DMS79 (cell line): ENCODE measurements at regions not wholly inside any gene's neighbourhood (a gene's known extent, or its start where the extent isn't known, plus 50 kb on each side); places are given as distances from the start of the nearest gene placed in this dataset.
"Not testable (repeated sequence)": the region's sequence is repeated elsewhere in the genome, so short reads cannot be mapped to it uniquely, and the experiment has no call there.

ENCODE experiments used
- DNase-seq: peaks from one replicate; lab custom pipeline; 2025; lab: John Stamatoyannopoulos, UW

DNA sequence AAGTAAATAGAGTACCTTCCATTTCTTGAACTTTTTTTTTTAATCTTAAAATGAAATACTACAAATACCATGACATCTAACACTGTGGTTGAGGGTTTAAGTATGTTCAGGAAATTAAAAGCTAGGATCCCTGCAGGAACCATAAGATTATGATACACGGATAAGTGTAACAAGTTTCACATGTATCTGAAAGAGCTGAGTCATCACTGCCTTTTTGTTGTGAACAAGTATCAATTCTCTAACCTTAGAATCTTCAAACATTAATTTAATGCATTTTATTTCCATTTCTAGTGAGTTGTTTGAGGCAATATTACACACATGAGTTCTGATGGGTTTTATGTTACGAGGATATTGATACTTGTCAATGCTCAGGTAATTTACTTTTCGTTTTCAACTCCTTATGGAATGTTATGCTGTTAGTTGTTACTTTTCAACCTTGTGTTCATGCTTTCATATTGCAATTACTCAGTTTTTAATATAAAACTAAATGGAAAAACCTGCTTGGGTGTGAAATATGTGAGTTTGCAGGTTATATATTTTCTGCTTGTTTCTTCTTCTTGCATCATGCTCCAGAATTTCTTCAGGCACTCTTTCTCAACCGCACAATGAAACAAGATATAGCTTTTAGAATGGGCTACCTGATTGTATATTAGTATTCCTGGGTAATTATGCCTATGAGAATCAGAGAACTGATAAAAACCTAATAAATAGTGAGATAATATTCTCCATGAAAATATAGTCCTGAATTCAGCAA is 361.3 kb upstream of the MTNR1B start:
- DNase-seq = no peak

DNA sequence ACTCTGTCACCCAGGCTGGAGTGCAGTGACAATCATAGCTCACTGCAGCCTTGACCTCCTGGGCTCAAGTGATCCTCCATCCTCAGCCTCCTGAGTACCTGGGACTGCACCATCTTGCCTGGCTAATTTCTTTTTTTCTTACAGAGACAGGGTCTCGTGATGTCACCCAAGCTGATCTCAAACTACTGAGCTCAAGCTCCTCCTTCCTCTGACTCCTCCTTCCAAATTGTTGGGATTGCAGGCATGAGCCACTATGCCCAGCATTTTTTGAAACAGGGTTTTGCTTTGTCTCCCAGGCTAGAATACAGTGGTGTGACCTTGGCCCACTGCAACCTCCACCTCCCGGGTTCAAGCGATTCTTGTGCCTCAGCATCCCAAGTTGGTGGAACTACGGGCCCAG is 358.3 kb upstream of the MTNR1B start:
- no peak for DNase-seq

DNA sequence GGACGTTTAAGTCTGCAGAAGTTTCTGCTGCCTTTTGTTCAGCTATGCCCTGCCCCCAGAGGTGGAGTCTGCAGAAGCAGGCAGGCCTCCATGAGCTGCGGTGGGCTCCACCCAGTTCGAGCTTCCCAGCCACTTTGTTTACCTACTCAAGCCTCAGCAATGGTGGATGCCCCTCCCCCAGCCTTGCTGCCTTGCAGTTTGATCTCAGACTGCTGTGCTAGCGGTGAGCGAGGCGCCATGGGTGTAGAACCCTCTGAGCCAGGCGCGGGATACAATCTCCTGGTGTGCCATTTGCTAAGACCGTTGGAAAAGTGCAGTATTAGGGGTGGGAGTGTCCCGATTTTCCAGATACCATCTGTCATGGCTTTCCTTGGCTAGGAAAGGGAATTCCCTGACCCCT is 351.4 kb upstream of the MTNR1B start:
- DNase-seq = not testable (repeated sequence)

DNA sequence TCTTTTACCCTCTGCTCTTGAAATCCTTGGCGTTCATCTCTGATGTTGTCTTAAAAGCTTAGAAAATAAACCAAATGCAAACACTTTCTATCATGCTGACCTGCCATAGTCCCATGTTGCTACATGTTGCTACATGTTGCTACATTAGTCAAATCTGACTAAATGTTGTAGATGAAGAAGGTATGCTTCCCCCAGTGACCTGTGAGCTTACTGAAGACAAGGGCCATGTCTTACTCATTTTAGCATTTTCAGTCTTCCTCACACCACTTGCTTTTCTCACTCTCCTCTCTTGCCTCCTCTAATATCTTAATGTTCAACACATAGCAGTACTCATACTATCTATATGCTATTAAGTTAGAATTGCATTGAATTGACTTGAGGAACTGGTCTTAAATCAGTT is 346.4 kb upstream of the MTNR1B start:
- DNase-seq = no peak

DNA sequence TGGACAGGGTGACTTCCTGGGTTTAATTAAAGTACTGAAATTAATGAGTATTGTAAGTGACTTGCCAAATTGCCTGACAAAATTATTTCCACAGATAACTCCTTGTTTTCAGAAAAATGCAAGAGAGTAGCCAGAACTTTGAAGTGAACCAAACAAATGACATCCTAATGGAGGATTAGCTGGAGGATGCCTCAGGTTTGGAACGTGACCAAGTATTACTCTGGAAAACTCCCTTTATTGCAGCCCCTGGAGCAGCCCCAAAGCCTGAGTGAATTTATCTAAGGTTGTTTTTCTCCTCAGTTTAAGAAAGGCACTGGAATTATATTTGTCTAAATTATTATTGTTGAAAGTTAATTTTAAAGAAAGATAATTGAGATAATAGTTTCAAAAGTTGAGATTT is 343.6 kb upstream of the MTNR1B start:
- no peak for DNase-seq

DNA sequence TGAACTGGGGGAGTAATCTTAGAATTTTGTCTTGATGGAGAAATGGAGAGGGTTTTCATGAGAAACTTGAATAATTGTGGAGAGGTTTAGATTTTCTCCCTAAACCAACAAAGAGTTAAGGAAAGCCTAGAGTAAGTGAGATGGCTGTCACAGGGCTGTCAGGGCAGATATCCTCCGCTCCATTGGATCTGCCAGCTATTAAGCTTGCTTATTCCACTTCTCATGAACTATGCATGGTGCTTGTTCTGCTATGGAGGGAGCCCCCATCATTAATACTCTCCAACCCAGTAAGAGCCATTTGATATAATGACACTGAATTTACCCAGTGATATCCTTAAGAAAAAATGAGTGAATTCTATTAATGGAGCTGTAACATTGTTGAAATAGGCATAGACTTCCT is 342.8 kb upstream of the MTNR1B start:
- DNase-seq = no peak

DNA sequence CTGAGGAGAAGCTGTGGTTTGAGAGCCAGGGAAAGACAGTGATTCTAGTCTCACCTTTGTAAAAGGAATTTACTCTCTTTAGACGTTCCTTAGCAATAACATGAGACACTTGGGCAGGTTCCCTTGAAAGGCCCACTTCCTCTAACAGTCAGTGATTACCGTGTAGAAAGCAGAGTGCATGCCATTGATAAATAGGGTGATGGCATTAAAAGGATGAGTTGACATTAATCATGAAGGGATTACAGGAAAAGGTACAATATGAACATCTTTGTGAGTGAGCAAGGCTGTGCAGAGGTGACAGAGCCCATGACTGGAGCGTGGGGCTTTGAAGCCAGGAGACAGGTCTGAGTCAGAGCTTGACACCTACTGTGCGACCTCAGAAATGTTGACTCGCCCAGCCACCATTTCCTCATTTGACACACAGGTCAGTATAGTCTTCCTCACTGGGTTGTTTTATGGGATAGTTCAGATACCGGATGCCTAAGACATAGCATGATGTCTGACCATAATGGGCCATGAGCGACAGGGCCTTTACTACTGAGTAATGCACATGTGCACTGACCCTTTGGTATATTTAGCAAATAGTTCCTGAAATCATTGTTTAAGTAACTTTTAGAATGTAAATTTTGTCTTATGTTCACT is 341.7 kb upstream of the MTNR1B start:
- no peak for DNase-seq

DNA sequence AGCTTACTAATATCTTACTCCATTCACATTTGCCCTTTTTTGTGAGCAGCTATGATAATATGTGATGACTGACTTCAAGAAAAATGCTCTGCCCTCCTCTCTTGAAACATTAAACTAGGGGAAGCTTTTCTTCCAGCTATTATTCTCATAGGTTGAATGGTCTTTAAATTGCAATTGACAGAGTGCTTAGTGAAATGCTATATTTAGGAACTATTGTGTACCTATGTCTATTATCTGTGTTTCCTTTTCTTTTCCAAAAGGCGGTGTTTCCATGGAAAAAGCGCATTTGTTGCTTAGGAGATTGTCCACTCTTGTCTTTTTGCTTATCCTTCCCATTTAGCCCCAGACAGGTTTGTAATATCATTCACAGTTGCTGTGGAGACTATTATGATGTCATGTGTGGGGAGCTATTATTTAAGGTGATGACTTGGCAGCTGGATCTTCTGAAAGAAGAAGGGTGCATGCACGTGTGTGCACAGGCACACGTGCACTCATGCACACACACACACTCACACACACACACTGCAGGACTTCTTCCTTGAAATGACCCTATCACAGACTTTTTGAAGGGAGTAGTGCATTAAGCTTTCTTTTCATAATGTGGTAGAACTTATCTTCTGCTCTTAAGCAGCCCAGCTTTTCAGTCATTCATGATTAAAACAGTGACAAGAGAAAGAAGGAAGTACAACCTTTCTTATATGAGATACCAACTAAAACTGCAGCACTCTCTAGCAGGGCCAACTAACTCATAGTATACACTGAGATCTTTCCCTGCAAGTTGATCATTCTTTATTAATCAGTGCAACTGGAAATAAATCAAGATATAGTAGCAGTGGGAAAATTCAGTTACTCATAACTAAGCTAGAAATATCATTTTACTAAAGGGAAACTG is 340.8 kb upstream of the MTNR1B start:
- no peak for DNase-seq

DNA sequence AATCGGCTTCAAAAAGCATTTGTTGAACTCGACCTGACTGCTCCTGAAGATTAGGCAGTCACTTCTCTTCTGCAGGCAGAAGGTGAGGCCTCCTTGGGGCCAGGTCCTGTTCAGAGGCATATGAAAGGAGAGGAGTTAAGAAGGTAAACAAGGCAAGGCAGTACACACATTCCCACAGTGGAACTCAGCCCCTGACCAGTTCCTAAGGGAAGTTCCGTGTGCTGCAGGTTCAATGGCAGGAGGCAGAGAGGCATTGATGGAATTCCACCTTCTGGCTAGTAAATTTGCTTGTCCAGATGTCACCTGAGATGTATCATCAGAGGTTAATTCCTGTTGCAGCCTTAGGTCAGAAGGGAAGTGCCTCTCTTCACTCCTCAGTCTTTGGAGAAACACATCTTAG is 337.0 kb upstream of the MTNR1B start:
- DNase-seq = no peak

DNA sequence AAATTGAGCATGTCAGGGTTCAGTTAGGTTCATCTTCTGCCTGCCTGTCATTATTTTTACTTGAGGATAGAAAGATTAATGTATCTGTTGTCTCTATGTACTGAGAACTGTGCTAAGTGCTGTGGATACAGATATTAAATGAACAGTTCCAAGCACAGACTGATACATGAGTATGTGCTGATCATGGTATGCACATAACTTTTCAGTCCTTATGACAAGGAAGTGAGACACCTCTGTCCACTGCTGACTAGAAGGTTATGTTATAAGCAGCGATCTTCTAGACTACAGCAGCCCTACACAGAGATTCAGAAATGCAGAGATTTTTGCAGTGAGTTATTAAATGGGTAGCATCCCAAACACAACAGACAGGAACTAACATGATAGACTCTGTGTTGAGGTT is 335.6 kb upstream of the MTNR1B start:
- DNase-seq = no peak

DNA sequence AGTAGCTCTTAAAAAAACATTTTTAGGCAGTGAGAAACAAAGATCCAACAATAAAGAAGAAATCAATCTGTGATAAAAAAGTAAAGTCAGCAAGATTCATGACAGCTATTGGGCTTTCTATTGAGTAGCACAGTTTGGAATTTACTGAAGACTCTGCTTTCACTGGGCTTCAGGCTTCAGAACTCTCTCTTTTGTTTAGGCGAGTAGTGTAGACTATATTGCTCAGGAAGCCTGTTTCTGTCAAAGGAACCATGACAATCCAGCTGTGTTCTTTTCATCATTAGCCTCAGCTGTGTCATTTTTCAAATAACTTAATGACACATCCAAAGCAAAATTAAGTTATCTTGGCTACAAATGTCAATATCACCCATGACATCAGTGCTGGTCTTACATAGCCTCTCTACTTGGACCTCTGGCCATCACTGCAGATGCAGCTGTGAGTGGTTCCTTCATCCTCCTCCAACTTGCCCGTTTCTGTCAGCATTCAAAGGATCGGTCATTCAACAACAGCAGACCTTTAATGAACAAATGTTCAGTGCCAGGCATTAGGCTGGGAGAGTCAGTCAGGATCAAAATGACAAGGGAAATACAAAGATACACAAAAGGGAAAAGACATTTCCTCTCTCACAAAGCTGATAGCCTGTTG is 332.8 kb upstream of the MTNR1B start:
- no peak for DNase-seq

DNA sequence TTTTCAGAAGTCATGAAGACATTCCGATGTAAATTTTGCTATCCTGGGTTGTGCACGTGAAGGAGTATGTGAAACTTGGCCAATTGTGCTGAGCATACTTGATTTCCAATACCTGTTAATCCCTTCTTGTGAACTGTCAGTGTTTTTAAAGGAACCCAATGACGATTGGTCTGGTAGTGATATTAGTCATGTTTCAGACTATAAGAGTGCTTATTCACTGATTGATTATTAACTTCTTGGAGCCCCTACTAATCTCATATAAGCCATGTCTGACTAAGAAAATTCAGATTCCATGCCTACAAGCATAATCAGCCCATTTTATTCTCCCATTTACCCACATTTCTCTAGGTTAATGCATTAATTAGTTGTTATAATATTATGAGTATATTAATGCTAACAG is 330.8 kb upstream of the MTNR1B start:
- DNase-seq = no peak

DNA sequence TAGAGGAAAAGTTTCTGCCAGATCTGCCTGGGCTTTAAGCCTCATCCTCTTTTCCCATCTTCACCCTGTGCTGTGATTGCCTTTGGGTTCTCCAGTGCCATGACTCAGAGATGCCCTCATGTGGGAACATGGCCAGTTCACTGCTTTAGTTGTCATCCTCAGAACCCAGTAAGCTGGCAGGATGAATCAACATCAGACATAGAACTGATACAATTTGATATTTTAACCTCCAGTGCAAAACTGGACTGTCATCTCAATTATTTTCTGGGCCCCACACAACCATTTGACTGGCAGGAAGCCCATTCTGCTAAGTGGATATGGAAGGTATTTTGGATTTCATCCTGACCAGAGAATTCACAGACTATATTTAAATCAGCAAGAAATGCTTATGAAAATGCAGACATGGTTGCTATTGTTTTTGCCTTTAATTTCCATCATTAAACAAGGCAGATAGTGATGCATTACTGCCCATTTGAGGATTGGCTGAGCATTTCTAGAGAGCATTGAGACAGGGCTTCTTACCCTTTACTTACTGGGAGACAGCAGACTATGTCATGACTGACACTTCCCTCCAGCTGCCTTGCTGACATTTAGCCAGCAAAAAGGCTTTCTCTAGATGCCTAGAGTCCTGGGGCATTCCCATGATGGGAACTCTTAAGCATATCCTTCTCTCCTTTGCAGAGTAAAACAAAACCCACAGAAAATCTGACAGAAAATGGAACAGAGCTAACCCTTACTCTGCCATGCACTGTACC is 327.1 kb upstream of the MTNR1B start:
- DNase-seq = no peak

DNA sequence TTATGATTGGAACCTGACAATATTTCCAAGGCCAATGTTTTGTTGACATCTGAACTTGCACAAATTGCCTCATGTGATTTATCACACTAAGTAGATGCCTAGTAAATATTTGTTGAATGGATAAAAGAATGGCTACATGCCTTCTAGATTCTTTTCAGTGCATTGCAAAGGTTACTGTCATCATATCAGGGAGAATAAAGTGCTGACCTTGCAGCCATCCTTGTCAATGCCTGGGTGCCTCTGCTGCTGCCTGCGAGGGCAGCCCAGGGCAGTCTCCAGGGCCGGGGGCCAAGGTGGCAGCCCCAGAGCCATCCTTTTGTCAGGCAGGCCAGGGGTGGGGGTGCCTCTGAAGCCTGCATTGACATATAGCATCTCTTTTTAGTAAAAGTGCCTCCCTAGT is 325.6 kb upstream of the MTNR1B start:
- no peak for DNase-seq

DNA sequence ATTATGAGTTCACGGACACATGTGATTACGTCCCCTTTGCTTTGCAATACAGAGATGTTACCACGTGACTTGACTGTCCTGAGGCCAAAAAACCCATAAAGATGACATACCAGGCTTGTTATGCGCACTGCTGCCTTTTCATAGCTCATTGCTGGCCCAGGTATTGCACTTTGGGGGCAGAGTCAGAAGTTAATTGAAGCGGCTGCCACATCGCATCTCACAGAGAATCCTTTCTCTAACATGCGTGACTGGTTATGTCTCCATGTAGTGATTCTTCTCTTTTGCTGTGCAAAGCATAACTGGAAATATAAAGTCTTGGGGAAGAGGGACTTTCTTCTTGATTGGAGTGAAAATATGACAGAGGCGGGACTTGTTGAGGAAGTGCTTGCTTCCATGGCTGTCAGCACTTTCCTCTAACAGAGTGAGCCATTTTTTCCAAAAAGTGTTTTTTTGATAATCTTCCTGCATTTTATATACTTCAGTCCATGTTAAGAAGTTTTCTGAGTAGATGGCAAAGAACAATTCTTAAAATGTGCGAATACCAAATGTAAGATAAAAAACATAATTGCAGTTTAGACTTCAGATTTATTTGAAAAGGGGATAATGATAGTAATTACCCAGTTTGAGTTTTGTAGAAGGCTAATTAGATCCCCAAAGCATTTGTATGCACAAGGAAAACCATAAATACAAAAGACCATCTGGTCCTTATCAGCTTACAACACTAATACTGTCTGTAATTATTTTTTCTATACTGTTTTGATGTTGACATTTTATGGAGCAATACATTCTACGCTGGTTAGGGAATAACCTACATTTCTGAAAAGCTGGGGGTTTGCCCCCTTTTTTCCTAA is 324.6 kb upstream of the MTNR1B start:
- DNase-seq = no peak

DNA sequence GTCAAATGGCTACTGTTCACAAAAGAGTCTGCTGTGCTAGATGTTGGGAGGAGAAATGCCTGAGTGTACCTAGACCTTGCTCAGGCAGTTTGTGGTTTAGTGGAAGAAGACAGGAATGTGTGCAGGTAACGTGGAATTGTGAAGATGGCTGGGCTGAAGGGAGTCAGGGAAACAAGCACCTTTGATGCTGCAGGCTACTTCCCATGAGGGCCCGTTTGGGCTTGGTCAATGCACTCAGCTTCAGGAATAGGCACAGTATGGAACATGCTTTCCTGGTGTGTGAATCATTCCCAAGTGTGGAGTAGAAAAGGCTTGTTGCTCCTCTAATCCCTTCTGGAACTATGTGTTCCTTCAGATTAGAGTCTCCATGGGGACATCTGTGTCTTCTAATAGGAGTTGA is 318.3 kb upstream of the MTNR1B start:
- DNase-seq = no peak

DNA sequence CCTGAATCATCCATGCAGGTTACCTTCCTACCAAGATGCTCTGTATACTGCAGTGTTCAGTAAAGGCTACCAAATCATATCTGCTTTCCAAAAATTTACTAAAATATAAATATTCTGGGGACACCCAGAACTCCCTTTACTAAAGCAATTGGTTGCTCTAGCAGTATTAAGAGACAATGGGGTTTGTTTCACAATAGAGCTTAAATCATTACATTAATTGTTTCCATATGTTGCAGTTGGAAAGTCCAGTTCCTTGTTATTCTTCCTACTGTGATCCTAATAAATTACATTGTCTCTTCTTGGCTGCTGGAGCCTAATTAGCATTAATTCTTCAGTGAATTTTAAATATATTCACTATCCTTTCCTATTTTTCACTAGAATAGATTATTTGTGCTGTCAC is 316.0 kb upstream of the MTNR1B start:
- no peak for DNase-seq

DNA sequence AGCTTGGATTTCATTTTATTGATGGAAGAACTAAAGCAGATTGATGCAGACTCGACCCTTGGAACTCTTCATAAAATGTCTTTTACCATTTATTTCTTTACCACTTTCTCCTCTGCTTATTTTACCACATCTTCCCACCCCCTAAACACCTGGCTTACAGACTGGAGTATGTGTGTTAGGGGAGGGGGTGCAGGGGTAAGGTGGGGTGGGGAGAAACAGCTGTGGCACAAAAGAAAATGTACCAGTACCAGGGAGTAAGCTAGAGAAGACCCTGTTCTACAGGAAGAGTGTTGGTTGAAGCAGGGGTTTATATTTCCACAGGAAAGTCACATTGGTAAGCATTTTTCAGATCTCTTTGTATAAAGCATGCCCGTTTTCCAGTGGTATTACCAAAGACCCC is 312.7 kb upstream of the MTNR1B start:
- DNase-seq = no peak

DNA sequence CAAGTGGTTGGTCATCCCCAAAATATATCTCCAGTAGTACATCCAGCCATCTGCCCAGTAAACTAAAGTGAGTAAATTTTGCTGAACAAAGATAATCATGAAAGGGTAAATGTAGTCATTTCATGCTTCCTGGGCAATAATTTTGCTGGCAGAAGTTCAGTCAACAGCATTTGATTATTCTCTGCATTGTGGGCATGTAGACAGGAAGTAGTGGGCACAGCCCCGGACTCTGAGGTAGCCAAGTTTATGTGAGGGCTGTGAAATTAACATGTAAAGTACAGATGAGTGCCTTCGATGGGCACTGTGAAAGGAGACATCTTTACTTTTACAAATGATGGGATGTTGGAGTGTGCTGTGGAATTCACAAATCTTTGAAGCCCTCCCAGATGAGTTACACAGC is 312.2 kb upstream of the MTNR1B start:
- DNase-seq = no peak

DNA sequence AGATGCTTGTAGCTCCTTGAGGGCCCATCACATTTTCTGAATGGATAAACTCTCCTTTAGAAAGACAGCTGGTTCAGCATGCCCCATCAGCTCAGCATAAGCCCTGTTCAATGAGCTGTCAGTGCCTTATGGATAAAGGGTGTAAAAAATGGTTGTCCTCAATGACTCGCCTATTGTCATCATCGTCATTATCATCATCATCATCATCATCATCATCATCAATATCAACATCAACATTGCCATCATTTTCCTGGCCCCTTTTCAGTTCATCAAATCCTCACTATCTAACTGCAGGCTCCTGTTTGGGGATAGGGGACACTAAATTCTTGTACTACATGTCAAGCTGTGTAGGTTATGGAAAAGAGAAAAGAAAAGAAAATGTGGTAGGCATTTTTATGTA is 310.7 kb upstream of the MTNR1B start:
- no peak for DNase-seq

DNA sequence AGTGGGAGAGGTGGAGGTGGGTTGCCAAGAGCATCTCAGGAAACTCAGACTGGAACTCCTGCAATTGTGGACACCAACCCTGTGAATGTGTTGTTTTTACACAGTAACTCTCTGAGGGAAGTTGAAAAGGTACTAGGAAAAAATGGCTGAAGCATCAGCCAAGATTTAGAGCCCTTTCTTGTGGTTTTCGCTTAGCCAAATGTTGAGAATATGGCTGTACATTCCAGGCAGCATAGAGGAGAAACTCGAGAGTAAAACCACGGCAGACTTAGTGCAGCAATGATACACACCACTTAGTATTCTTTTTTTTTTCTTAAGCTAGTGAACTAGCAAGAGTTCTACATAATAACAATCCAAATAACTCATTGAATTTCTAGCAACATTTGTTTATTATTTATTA is 309.7 kb upstream of the MTNR1B start:
- no peak for DNase-seq
